OCI-LY3 (cell line): ENCODE measurements at regions not wholly inside any gene's neighbourhood (a gene's known extent, or its start where the extent isn't known, plus 50 kb on each side); places are given as distances from the start of the nearest gene placed in this dataset.

Source experiments
- EZH2phosphoT487 ChIP-seq: fragments of 200-600 bp; shearing (Covaris generic); IDR thresholded peaks from 2 replicates; pipeline ENCODE4 v1.6.1; 2018; ENCODE audit warnings: antibody characterized with exemption, mixed run types, low read depth
- TF ChIP-seq, protein P1 (sequence below): fragments of 200-600, 300-600 bp; sonication (generic); IDR thresholded peaks from 2 replicates; pipeline ENCODE4 v1.5.1; 2014; ENCODE audit warnings: antibody characterized with exemption, low read length, low read depth

DNA sequence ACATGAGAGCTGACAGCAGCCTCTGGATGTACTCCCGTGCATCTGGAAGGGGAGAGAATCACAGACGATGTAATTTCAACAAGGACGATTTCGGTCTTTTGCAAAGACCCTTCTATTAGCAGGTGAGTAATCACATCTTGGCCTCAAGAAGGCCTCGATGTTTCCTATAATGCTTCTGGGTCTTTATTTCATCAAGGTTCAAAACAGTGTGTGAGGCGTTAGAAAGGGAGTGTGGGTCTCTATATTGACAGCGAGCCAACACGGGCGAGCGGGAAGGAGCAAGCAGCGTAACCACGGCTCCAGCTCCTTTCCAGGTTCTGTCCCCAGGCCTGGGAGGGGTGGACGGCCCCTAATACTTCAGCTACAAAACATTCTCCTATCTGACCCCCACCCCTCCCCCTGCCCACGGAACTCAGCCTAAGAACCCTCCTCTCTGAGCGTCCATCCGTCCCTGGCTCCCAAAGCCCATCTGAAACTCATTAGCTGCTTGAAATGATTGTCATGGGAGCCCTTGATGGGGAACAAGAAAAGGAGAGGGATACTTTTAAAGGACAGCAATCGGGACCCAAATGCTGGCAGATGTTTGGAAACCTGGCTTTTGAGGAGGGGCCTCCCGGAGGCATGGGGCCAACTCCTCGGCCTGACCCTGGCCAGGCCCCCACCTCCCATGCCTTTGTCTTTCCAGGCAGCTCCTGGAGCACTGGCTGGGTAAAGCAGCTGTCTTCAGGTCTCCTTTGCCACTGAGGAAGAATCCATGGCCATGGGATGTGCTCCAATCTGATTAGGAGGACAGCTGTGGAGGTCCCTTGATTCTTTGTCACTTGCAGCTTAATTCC lies 250.8 kb downstream of the FOXD2 start:
- TF ChIP-seq, protein P1, sequence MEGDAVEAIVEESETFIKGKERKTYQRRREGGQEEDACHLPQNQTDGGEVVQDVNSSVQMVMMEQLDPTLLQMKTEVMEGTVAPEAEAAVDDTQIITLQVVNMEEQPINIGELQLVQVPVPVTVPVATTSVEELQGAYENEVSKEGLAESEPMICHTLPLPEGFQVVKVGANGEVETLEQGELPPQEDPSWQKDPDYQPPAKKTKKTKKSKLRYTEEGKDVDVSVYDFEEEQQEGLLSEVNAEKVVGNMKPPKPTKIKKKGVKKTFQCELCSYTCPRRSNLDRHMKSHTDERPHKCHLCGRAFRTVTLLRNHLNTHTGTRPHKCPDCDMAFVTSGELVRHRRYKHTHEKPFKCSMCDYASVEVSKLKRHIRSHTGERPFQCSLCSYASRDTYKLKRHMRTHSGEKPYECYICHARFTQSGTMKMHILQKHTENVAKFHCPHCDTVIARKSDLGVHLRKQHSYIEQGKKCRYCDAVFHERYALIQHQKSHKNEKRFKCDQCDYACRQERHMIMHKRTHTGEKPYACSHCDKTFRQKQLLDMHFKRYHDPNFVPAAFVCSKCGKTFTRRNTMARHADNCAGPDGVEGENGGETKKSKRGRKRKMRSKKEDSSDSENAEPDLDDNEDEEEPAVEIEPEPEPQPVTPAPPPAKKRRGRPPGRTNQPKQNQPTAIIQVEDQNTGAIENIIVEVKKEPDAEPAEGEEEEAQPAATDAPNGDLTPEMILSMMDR = no peak
- TF ChIP-seq EZH2phosphoT487 = no peak
